Sigmoid colon (tissue), 6 donors: ENCODE measurements at regions not wholly inside any gene's neighbourhood (a gene's known extent, or its start where the extent isn't known, plus 50 kb on each side); places are given as distances from the start of the nearest gene placed in this dataset.

Source experiments
- DNase-seq: peaks from one replicate; pipeline ENCODE4 v3.0.0-alpha.2; 2019
- H3K27ac ChIP-seq, 4 donors: fragments of 200-600 bp; sonication (generic); one replicate each; pipeline ENCODE4 v1.5.1; 2016 to 2019; ENCODE audit warnings: mild to moderate bottlenecking in 1 of 4
- H3K27me3 ChIP-seq, 3 donors: fragments of 200-600 bp; sonication (generic); one replicate each; pipeline ENCODE4 v1.5.1; 2019; ENCODE audit warnings: mild to moderate bottlenecking in 1 of 3
- H3K36me3 ChIP-seq, 4 donors: fragments of 200-600 bp; sonication (generic); one replicate each; pipeline ENCODE4 v1.5.1; 2016 to 2019
- H3K4me1 ChIP-seq, 4 donors: fragments of 200-600 bp; sonication (generic); one replicate each; pipeline ENCODE4 v1.5.1; 2017 to 2019
- H3K4me3 ChIP-seq, 4 donors: fragments of 200-600 bp; sonication (generic); one replicate each; pipeline ENCODE4 v1.5.1; 2017 to 2019; ENCODE audit warnings: mild to moderate bottlenecking in 2 of 4, moderate library complexity in 1 of 4
- H3K9me3 ChIP-seq, 4 donors: fragments of 200-600 bp in 3 of 4; sonication (generic) in 3 of 4; one replicate each; pipeline versions ENCODE4 v1.5.1 to v1.6.1; 2013 to 2019
- EP300 ChIP-seq, 4 donors: sonication (generic); formaldehyde crosslinking; IDR thresholded peaks; one replicate each; pipeline ENCODE4 v1.6.1; 2017; ENCODE audit warnings: antibody characterized with exemption in 4 of 4
- POLR2A ChIP-seq, 2 donors: fragments of 450-650 bp; IDR thresholded peaks; one replicate each; pipeline ENCODE4 v1.6.1; 2016; ENCODE audit warnings: antibody characterized with exemption in 2 of 2, mild to moderate bottlenecking in 2 of 2, moderate library complexity in 2 of 2
- POLR2AphosphoS5 ChIP-seq, 4 donors: sonication (generic); formaldehyde crosslinking; IDR thresholded peaks; one replicate each; pipeline ENCODE4 v1.6.1; 2017; ENCODE audit warnings: antibody characterized with exemption in 4 of 4
- WGBS, 2 donors: extraction: QIAGEN DNeasy Blood & Tissue Kit; methylation state at CpG; one replicate each; pipeline ENCODE4 v1.1.7; 2013; 5-methylcytosine and 5-hydroxymethylcytosine counted together
- intact Hi-C: fragments of 100-400 bp; cut with DNase I; formaldehyde crosslinking; loops from one replicate; pipeline ENCODE4 v1.15.1; 2023
- TF ChIP-seq, protein P1 (sequence below), 4 experiments: fragments of 450-650 bp in 3 of 4; fragments of 200-600 bp in 1 of 4; IDR thresholded peaks; one replicate each; pipeline ENCODE4 v1.5.1; 2016 to 2019; ENCODE audit warnings: antibody characterized with exemption in 4 of 4, mild to moderate bottlenecking in 3 of 4, moderate library complexity in 2 of 4
- donor health status: healthy with polysubstance abuse.
- donor health status: healthy.

DNA sequence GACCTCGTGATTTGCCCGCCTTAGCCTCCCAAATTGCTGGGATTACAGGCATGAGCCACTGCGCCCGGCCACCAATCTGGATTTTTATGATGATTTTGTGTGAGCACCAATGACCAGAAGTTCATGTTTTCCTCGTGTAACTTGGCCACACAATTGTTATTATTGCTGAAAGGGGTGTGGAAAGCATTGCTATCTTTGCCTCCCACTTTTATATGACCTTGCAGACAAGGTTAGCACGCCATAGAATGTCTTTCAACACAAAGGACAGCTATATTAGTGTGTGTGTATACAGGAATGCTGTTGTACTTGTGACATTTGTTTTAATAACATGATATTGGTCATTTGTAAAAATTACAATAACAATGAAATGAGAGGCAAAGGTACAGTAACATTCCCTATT lies 155.0 kb upstream of the ERCC6L2 start:
- H3K27ac ChIP-seq = no peak overlapping the region
- TF ChIP-seq POLR2AphosphoS5 (IDR thresholded peaks at IDR 0.05) (no peak), EP300 (IDR thresholded peaks at IDR 0.05) (no peak), POLR2A (IDR thresholded peaks at IDR 0.05) (no peak)
- TF ChIP-seq, protein P1, sequence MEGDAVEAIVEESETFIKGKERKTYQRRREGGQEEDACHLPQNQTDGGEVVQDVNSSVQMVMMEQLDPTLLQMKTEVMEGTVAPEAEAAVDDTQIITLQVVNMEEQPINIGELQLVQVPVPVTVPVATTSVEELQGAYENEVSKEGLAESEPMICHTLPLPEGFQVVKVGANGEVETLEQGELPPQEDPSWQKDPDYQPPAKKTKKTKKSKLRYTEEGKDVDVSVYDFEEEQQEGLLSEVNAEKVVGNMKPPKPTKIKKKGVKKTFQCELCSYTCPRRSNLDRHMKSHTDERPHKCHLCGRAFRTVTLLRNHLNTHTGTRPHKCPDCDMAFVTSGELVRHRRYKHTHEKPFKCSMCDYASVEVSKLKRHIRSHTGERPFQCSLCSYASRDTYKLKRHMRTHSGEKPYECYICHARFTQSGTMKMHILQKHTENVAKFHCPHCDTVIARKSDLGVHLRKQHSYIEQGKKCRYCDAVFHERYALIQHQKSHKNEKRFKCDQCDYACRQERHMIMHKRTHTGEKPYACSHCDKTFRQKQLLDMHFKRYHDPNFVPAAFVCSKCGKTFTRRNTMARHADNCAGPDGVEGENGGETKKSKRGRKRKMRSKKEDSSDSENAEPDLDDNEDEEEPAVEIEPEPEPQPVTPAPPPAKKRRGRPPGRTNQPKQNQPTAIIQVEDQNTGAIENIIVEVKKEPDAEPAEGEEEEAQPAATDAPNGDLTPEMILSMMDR (IDR thresholded peaks at IDR 0.05) = no peak
- H3K4me1 ChIP-seq = peaks cover 0 to 6% (median 0%) of the 10 kb centered on the region in 4 donors
- H3K36me3 ChIP-seq = no peaks in the 10 kb centered on the region
- DNase-seq = no peak
- intact Hi-C loops = loop anchor here (10.0 kb wide), 1 partner anchor 594 kb away; no protein-coding TSS in a partner anchor
- H3K9me3 ChIP-seq = no peaks in the 10 kb centered on the region
- no peak overlapping the region for H3K4me3 ChIP-seq
- WGBS, 2 donors = 17 to 72% methylated on average over 6 of the region's 6 CpGs
- H3K27me3 ChIP-seq = no peaks in the 10 kb centered on the region

DNA sequence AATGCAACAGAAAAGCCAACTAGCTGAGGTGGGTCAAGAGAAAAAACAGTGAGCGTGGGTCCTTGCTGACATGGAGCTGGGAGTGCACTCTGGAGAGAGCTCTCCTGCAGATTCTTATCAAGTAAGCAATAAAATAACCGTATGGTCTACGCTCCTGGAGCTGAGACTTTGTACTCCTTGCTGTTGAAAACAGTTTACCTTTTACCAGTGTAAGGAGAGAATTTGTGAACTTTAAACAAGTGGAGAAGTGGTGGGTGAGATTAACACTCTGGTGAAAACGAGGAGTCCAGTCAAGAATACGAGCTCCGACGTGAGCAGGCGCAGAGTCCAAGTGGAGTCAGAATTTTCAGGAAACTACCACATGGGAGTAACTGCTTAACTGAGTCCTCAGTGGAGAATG lies 156.1 kb upstream of the ERCC6L2 start:
- Histone ChIP-seq H3K36me3 (no peaks in the 10 kb centered on the region), H3K4me3 (no peak overlapping the region), H3K27ac (no peak overlapping the region), H3K9me3 (no peaks in the 10 kb centered on the region), H3K4me1 (peaks cover 0 to 4% (median 0%) of the 10 kb centered on the region in 4 donors), H3K27me3 (no peaks in the 10 kb centered on the region)
- WGBS, 2 donors = 27 to 74% methylated on average over 8 of the region's 8 CpGs
- intact Hi-C loops = no loop called here
- TF ChIP-seq EP300 (IDR thresholded peaks at IDR 0.05) (no peak), POLR2A (IDR thresholded peaks at IDR 0.05) (no peak), POLR2AphosphoS5 (IDR thresholded peaks at IDR 0.05) (no peak)
- TF ChIP-seq, protein P1 (IDR thresholded peaks at IDR 0.05) = no peak
- no peak for DNase-seq

DNA sequence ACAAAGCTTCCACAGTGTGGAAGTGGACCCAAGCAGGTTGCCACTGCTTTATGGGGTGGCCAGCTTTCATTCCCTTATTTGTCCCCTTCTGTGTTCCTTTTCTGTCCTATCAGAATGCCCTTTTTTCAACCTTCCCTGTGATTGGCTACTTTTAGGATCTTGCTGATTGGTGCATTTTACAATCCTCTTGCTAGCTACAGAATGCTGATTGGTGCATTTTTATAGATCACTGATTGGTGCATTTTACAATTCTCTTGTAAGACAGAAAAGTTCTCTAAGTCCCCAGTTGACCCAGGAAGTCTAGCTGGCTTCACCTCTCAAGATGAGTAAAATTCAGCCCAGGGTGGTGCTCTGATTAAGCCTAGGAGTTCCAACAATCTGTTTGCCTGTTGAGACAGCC lies 157.2 kb upstream of the ERCC6L2 start:
- intact Hi-C loops = no loop called here
- H3K27ac ChIP-seq = no peak overlapping the region
- no peaks in the 10 kb centered on the region for H3K4me1 ChIP-seq
- no peaks in the 10 kb centered on the region for H3K27me3 ChIP-seq
- no peak for DNase-seq
- no peaks in the 10 kb centered on the region for H3K36me3 ChIP-seq
- no peak overlapping the region for H3K4me3 ChIP-seq
- TF ChIP-seq POLR2AphosphoS5 (IDR thresholded peaks at IDR 0.05) (no peak), POLR2A (IDR thresholded peaks at IDR 0.05) (no peak), EP300 (IDR thresholded peaks at IDR 0.05) (no peak)
- TF ChIP-seq, protein P1 (IDR thresholded peaks at IDR 0.05) = no peak
- no peaks in the 10 kb centered on the region for H3K9me3 ChIP-seq

DNA sequence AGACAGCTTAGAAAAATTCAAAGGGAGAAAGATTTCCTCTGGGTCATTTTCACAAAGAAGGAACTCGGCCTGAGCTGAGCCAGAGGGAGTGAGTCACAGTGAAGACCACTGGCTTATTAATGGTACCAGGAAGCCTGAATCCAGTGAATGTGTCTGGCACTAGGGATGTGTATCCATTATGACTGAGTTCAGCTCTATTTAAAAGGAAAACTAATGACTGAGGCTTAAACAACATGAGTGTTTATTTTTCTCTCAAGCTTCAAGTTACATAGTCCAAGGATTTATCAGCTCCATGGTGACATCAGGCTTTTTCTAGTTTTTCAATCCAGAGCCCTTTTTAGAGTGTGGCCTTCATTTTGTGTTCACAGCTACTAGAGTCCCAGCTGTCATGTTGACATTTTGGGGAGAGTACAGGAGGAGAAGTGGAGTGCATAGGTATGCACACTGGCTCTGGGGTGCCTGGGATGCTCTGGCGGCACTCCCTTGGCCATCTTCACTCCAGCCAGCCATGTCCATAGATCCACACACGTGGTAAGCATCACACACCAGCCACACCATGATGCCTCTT lies 159.5 kb upstream of the ERCC6L2 start:
- Histone ChIP-seq H3K9me3 (no peaks in the 10 kb centered on the region), H3K4me1 (no peaks in the 10 kb centered on the region), H3K36me3 (no peaks in the 10 kb centered on the region), H3K27me3 (no peaks in the 10 kb centered on the region), H3K27ac (no peak overlapping the region), H3K4me3 (no peak overlapping the region)
- 59 to 75% methylated on average over 3 of the region's 3 CpGs for WGBS, 2 donors
- intact Hi-C loops = no loop called here
- TF ChIP-seq, protein P1 (IDR thresholded peaks at IDR 0.05) = no peak
- no peak for TF ChIP-seq POLR2A (IDR thresholded peaks at IDR 0.05)
- TF ChIP-seq EP300 (IDR thresholded peaks at IDR 0.05) = no peak
- no peak for TF ChIP-seq POLR2AphosphoS5 (IDR thresholded peaks at IDR 0.05)
- no peak for DNase-seq

DNA sequence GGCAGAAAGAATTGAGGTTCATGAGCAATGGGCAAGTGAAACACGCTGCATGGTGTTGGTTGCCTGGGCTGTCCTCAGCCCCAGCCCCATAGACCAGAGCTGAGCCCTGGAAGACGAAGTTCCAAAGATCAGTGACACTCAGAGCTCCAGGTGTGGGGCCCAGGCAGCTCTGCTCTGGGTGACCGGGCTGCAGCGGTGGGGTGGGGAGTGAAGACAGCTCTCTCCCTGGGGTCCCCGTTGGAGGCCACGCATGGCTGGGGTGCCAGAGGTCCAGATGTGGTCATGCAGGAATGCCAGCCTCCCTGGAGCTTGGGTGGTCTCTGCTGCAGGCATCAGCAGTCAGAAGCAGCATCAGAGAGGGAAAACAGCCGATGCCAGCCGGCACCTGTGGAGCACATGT lies 165.0 kb upstream of the ERCC6L2 start:
- DNase-seq = no peak
- Histone ChIP-seq H3K4me3 (no peak overlapping the region), H3K4me1 (no peaks in the 10 kb centered on the region), H3K9me3 (no peaks in the 10 kb centered on the region), H3K36me3 (no peaks in the 10 kb centered on the region), H3K27me3 (no peaks in the 10 kb centered on the region), H3K27ac (no peak overlapping the region)
- TF ChIP-seq POLR2A (IDR thresholded peaks at IDR 0.05) (no peak), POLR2AphosphoS5 (IDR thresholded peaks at IDR 0.05) (no peak), EP300 (IDR thresholded peaks at IDR 0.05) (no peak)
- TF ChIP-seq, protein P1 (IDR thresholded peaks at IDR 0.05) = no peak
- 93 to 95% methylated on average over 8 of the region's 8 CpGs for WGBS, 2 donors
- intact Hi-C loops = no loop called here
